HG03095 (cell line): ENCODE measurements at regions not wholly inside any gene's neighbourhood (a gene's known extent, or its start where the extent isn't known, plus 50 kb on each side); places are given as distances from the start of the nearest gene placed in this dataset.

Experiments used
- ATAC-seq: cut with Tn5 transposase; IDR thresholded peaks from one replicate; pipeline ENCODE4 v1.9.1; 2021; ENCODE audit warnings: moderate library complexity; ENCODE audit not compliant: unreplicated experiment

- ATAC-seq = no peak
Observed at GRCh38 chr10:108410236-108410635, 1245.7 kb upstream of the SORCS1 start.

DNA sequence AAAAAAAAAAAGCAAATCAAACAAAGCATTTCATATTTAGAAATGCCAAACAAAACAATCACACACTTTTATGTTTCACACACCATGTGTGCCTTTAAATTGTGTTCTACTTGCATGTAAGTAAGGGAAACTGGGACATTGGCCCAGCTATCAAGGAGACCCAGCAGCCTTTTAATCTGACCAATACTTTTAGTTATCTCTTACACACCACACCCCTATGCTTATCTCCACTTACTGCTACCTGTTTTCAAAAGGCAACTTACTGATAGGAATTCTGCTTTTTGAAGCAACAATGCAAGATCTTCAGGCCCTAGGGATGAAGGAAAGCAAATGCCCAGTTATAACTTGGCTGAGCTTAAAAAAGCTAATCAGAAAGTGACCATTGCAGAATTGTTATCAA, 1244.8 kb upstream of the SORCS1 start:
- no peak for ATAC-seq

DNA sequence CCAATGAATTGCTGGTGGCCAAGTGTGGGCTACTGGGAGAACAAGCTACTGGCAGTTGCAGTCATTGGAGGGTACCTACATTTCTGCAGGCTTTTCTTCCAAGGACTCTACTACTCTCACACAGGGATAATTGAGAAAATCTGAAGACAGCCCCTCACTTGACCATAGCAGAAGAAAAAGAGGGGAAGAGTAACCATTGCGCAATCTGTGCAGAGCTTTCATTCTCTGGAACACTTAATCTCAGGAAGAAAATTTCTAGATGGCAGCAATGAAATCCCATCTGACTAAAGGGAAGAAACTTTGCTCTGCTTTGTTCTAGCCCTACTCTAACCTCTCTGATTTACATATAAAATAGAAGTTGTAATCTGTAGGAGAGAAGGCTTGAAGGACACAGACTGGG, 1239.6 kb upstream of the SORCS1 start:
- no peak for ATAC-seq

GRCh38 chr10:108399465-108399864, 1235.0 kb upstream of the SORCS1 start:
- no peak for ATAC-seq

DNA sequence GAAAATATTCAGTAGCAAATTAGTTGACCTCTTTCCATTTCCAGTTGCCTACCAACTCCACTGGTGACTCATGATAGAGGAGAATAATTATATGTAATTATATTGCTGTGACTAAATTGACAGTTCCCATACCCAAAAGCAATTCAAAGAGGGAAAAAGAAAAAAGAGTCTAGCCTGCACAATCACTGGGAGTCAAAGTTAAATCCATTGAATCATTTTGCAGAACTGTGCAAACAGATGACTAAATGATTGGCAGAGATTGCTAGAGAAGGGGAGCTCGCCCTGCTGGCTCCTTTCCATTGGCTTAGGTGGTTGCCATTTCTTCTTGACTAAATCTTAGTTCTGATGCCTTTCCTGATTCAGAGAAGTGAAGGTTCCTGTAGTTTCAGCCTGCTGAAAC, 1228.6 kb upstream of the SORCS1 start:
- ATAC-seq = no peak

DNA sequence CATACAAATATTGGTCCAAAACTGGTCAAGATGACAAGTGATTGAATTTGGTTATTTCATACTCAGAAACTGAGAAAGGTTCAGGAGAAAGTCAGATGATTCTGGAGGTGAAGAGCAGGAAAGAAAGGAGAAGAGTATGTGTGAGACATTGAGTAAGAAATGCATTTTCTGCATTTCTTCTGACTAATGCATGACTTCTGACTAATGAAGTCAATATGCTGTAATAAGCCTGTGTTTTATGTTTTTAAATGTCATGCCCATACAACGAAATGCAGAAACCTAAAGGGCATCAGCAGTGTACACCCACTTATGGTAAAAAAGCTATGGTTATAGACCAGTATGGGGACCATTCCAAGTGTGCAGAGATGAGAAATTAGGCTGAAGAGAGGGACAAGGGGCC, 1227.8 kb upstream of the SORCS1 start:
- ATAC-seq = no peak

DNA sequence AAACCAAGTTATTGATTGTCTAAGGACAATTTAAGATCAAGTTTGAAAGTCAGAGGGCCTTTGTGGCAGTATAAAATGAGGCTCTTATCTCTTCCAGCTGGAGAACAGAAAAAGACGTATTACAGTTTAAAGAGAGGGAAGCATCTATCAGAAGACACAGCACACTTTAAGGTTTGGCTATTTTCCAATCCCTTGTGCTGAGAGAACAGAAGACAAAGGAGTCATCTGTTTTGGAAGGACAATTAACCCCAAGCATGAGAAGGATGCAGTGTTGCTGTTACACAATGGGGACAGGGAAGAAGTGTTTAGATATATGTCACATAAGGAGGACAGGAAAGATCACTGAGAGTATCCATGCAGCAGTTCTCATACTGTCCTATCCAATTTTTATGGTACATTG, 1224.2 kb upstream of the SORCS1 start:
- no peak for ATAC-seq

- no peak for ATAC-seq
Observed at GRCh38 chr10:108385963-108386362, 1221.5 kb upstream of the SORCS1 start.

DNA sequence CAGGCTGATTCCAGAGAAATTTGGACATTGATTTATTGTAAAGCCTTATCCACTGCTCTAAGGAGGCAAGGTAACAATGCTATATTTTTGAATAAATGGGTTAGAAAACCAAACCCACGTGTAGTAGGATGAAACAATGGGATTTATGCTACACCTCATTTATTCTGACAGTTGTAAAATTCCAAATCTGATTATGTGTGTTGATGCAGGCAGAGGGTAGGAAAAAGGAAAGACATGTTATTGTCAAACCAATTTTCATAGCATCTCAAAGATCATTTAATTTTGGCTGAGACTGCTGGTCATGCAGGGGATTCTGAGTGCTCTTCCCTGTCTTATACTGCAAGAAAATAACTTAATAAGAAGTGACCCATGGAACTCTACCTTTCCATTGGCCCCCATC, 1219.9 kb upstream of the SORCS1 start:
- no peak for ATAC-seq

DNA sequence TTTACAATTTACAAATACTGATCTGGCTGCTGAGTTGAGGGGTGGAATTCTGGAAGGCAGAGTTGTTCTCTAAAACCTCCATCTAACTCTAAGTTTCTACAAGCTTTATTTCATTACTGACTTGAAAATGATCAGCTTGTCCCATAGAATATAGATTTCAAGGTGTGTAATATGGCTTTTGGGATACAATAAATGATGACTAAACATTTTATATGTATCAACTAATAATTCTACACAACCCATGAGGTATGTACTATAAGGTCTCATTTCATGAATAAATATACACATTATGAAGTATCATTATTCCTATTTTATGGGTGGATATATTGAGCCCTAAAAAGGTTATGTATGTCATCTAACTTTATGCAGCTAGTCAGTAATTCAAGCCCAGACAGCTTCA, 1214.3 kb upstream of the SORCS1 start:
- no peak for ATAC-seq

DNA sequence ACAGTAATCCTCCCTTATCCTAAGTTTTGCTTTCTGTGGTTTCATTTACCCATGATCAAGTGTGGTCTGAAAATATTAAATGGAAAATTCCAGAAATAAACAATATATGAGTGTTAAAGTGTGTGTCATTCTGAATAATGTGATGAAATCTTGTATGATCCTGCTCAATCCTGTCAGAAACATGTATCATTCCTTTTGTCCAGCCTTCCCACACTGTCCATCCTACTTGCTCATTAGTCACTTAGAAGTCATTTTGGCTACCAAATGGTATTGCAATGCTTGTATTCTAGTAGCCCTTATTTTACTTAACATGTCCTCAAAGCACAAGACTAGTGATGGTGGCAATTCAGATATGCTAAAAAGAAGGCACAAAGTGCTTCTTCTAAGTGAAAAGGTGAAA, 1211.2 kb upstream of the SORCS1 start:
- no peak for ATAC-seq

- ATAC-seq = no peak
Observed at GRCh38 chr10:108374991-108375390, 1210.5 kb upstream of the SORCS1 start.

DNA sequence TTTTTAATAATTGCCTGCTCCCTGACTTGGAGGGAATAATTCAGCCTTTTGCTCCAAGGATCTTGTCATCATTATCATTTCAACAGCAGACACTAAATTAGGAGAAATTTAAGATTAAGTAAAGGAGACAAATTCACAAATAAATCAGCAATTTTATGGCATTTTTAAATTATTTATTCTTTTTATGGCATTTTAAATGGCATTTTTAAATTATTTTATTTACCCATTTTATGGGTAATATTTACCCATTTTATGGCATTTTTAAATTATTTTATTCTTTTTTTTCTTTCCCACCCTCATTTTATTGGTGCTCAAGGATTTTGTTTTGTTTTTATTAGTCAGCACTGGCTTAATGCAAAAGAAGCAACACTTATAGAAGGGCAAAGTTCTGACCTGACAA, 1201.0 kb upstream of the SORCS1 start:
- ATAC-seq = no peak

GRCh38 chr10:108363576-108363975, 1199.1 kb upstream of the SORCS1 start:
- ATAC-seq = no peak

- ATAC-seq = no peak
Observed at GRCh38 chr10:108362961-108363360, 1198.5 kb upstream of the SORCS1 start.

GRCh38 chr10:108362296-108362695, 1197.8 kb upstream of the SORCS1 start:
- ATAC-seq = no peak

GRCh38 chr10:108360187-108360586, 1195.7 kb upstream of the SORCS1 start:
- no peak for ATAC-seq

DNA sequence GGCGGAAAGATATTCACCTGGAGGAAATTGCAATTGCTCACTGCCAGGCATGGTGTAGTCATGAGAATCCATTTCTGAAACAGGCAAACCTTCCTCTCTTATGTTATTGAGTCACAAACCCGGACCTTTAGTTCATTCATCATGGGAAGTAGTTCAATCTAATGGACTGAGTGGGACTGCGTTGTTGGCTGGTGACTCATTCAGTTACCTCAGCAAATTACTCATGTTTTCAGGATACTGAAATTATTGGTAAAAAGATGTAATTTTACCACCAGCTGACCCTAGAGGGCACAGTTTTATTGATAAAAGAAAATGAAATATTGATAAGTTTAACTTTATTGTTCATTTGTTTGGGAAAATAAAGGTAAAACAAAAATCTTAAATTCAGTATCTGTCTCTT, 1194.4 kb upstream of the SORCS1 start:
- no peak for ATAC-seq

GRCh38 chr10:108352771-108353170, 1188.3 kb upstream of the SORCS1 start:
- ATAC-seq = no peak

DNA sequence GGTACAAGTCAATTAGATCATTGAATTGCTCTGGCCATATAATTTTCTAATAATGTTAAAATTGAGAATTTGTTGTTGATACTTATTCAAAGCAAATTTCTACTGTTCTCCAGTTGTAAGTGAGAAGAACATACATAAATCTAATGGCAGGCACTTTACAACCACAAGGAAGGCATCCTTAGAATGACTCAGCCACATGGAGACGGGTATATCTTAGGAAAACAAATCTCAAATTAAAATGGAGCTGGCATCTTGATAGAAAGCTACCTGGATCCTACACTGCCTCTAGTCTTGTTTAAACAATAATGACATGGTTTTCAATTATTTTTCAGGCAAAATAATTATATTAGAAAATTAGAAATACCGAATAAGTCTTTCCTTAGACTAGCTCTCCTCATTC, 1183.7 kb upstream of the SORCS1 start:
- no peak for ATAC-seq

DNA sequence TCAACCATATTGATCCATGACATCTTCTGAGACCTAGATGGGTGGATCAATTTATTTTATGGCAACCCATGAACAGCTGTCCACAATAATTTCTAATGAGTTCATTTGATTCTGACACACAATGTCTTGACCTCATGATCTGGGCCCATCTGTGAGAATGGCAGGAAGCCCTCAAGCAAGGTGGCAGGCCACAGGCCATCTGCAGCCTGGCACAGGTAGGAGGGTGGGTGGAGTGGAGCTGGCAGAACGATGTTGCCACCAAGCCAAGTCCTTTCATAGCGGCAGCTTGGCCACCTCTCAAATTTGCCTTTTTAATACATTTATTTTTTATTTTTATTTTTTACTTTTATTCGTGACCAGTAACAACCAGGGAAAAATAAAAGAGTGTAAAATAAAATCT, 1181.6 kb upstream of the SORCS1 start:
- ATAC-seq = no peak

GRCh38 chr10:108338146-108338545, 1173.6 kb upstream of the SORCS1 start:
- no peak for ATAC-seq

DNA sequence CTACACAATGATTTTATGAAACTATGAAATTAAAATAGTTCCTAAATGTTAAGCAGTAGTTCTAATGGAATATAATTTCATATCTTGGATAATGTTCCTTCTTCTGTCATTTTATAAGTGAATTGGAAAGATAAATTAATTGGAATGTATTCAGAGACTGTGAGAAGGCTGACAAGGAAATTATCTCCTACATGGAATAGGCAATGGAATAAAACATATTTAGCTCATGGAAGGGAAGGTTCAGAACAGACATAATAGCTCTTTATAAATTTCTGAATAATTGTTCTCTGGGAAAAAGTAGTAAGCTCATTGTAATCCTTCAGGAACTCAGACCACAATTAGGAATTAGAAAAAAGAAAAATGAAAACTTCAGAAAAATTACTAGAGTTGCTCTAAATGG, 1172.3 kb upstream of the SORCS1 start:
- no peak for ATAC-seq

DNA sequence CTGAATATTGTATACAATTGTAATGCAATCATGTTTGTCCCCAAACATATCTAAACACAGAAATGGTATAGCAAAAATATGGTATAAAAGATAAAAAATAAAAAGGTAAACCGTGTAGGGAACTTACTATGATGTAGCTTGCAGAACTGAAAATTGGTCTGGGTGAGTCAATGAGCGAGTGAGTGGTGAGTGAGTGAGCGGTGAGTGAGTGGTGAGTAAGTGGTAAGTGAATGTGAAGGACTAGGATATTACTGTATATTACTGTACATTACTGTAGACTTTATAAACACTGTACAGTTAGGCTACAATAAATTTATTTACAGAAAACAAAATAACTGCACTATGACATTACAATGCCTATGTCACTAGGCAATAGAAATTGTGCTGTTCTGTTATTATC, 1163.2 kb upstream of the SORCS1 start:
- no peak for ATAC-seq
